HG03135 (cell line): ENCODE measurements at regions not wholly inside any gene's neighbourhood (a gene's known extent, or its start where the extent isn't known, plus 50 kb on each side); places are given as distances from the start of the nearest gene placed in this dataset.

Experiments
- ATAC-seq: cut with Tn5 transposase; IDR thresholded peaks from one replicate; pipeline ENCODE4 v1.9.1; 2021; ENCODE audit warnings: mild to moderate bottlenecking, moderate library complexity; ENCODE audit not compliant: unreplicated experiment

- ATAC-seq: no peak
These were observed 86.6 kb upstream of the STXBP5 start for GRCh38 chr6:147117580-147117979.

GRCh38 chr6:147119310-147119709, 84.9 kb upstream of the STXBP5 start:
- no peak for ATAC-seq

- no peak for ATAC-seq
These were observed 81.4 kb upstream of the STXBP5 start for GRCh38 chr6:147122823-147123222.

- ATAC-seq: no peak
These were observed 77.6 kb upstream of the STXBP5 start for GRCh38 chr6:147126618-147127022.

GRCh38 chr6:147127587-147127986, 76.6 kb upstream of the STXBP5 start:
- no peak for ATAC-seq

- no peak for ATAC-seq
These were observed 76.2 kb upstream of the STXBP5 start for GRCh38 chr6:147128056-147128455.

- ATAC-seq: no peak
These were observed 72.6 kb upstream of the STXBP5 start for GRCh38 chr6:147131532-147132128.

- no peak for ATAC-seq
These were observed 71.3 kb upstream of the STXBP5 start for GRCh38 chr6:147132889-147133288.

GRCh38 chr6:147133669-147134068, 70.5 kb upstream of the STXBP5 start:
- ATAC-seq: no peak

GRCh38 chr6:147135211-147135681, 69.0 kb upstream of the STXBP5 start:
- no peak for ATAC-seq

GRCh38 chr6:147136057-147136456, 68.2 kb upstream of the STXBP5 start:
- ATAC-seq: no peak

- ATAC-seq: no peak
These were observed 66.2 kb upstream of the STXBP5 start for GRCh38 chr6:147137986-147138385.

- no peak for ATAC-seq
These were observed 65.4 kb upstream of the STXBP5 start for GRCh38 chr6:147138835-147139234.

- ATAC-seq: no peak
These were observed 62.4 kb upstream of the STXBP5 start for GRCh38 chr6:147141711-147142308.

- ATAC-seq: no peak
These were observed 61.5 kb upstream of the STXBP5 start for GRCh38 chr6:147142684-147143245.

GRCh38 chr6:147149092-147149491, 55.1 kb upstream of the STXBP5 start:
- no peak for ATAC-seq

GRCh38 chr6:147149826-147150225, 54.4 kb upstream of the STXBP5 start:
- ATAC-seq: no peak

GRCh38 chr6:147150293-147150692, 53.9 kb upstream of the STXBP5 start:
- ATAC-seq: no peak
